ENCODE measurements at regions not wholly inside any gene's neighbourhood (a gene's known extent, or its start where the extent isn't known, plus 50 kb on each side); places are given as distances from the start of the nearest gene placed in this dataset.

DNA sequence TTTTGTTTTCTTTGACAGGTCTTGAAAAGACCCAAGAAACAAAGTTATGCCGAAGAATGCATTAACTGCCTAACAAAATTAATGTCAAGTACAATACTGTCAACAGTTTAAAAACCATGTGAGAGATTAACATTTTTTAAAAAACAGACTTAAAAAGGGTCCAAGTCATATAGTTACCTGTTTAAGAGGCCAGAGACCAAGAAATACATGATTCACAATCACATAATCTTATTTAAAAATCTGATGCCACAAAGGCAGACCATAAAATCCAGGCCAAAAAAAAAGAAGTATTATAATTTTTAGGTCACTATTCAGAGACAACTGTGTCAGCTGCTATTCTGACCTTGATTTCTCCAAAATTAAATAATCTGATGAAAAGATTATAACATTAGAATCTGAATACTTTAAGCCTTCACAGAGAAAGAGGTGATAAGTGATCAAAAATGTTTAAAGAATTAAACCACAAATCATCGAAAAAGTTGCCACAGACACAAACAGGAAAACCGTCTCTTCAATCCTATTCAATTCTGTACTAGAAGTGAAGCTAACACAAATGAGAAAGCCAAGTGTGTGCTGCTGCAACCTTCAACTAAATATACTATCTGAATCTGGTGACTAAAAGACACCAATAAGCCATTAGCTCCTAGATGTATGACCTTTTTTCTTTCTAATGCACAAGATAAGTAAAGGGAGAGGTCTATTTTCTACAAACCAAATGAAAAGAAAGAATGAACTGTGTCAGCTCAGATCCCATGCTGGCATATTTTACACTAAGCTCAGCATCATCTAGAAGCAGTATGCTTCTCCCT, 286.0 kb downstream of the ZEB2 start:
- Mint-ChIP-seq H3K27me3 (no peaks in the 10 kb centered on the region), H3K36me3 (ENCODE audit: insufficient read depth) (no peaks in the 10 kb centered on the region), H3K9me3 (no peaks in the 10 kb centered on the region), H3K4me1 (ENCODE audit: low read depth in 2 of 2) (peaks cover 50 to 75% of the 10 kb centered on the region in 2 donors), H3K27ac (peak overlapping the region; percentile 87 to 93), H3K4me3 (peak overlapping the region; percentile 62)
- DNase-seq = no peak
- ATAC-seq (replicated peaks) = peak; percentile 49

DNA sequence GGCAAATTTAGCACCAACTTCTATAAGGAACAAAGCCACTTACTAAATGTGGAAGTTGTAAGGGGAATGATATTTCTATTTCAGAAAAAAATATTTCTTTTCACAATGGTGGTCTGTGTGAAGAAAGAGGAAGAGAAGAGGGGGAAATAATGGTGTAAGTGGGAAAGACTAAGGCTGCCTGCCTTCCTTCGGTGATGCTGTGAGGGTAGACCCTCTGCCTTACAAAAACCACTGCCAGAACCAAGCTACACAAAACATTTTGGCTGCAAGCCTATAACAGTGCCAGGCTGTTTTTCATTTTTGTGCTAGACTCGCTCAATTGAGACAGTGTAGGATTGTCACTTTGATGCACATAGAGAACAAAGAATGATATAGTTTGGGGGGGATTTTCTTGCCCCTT, 286.6 kb downstream of the ZEB2 start:
- Mint-ChIP-seq H3K27me3 (no peaks in the 10 kb centered on the region), H3K4me1 (ENCODE audit: low read depth in 2 of 2) (peaks cover 45 to 69% of the 10 kb centered on the region in 2 donors), H3K4me3 (peak overlapping the region; percentile 47 to 62), H3K36me3 (ENCODE audit: insufficient read depth) (no peaks in the 10 kb centered on the region), H3K27ac (peak overlapping the region; percentile 87 to 93), H3K9me3 (no peaks in the 10 kb centered on the region)
- no peak for DNase-seq
- peak; percentile 33 for ATAC-seq (replicated peaks)

DNA sequence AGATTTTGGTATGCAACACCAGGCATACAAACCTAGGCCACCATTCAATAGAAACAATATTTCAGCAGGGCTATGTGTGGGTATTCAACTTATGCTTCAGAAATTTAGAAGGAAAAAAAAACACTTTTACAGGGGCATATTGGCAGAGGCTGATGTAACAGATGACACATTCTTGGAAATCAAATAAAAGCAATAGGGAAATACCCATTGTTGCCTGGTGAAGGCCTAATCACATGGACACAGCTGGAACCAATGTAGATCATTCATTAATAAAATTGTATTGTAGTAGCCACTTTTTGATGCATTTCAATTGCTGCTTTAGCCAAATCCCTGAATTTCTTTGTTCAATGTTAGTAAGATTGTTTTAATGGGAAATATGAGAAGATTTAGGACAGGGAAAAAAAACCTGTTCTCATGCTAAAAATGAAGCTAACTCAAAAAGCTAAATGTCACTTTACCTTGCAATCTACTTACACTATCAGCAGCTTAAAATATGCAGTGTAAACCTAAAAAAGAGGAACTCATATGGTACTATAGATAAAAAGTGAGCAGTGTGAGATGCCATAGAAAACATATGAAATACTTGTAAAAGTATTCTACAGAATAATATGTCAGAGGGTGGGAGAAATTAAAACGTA, 289.4 kb downstream of the ZEB2 start:
- H3K36me3 Mint-ChIP-seq (ENCODE audit: insufficient read depth) = no peaks in the 10 kb centered on the region
- peak overlapping the region in 1 of 2 donors; percentile 47 for H3K27ac Mint-ChIP-seq
- DNase-seq (no peak), ATAC-seq (replicated peaks) (no peak)
- H3K9me3 Mint-ChIP-seq = no peaks in the 10 kb centered on the region
- H3K4me3 Mint-ChIP-seq = peak overlapping the region in 1 of 2 donors; percentile 4
- H3K4me1 Mint-ChIP-seq (ENCODE audit: low read depth in 2 of 2) = peaks cover 39 to 52% of the 10 kb centered on the region in 2 donors
- H3K27me3 Mint-ChIP-seq = no peaks in the 10 kb centered on the region

DNA sequence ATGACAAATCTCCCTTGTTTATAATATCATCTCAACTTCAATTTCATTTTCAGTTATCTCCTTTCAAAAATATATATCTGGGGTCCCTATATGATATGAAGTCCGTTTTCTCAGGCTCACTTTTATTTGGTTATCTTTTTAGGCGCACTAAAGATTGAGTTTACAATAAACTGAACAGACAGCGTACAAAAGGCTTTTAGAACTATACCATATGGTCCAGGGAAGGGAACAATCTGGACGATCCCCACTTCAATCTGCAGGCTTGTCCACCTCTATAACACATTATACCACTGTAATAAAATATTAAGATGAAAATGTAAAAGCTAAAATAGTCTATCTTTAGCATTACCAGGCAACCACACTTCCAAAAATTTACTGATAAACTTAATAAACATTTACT, 289.9 kb downstream of the ZEB2 start:
- Mint-ChIP-seq H3K4me1 (ENCODE audit: low read depth in 2 of 2) (peaks cover 40 to 47% of the 10 kb centered on the region in 2 donors), H3K36me3 (ENCODE audit: insufficient read depth) (no peaks in the 10 kb centered on the region), H3K9me3 (no peaks in the 10 kb centered on the region), H3K4me3 (peak overlapping the region in 1 of 2 donors; percentile 4), H3K27me3 (no peaks in the 10 kb centered on the region), H3K27ac (peak overlapping the region in 1 of 2 donors; percentile 47)
- no peak for ATAC-seq (replicated peaks)
- no peak for DNase-seq

DNA sequence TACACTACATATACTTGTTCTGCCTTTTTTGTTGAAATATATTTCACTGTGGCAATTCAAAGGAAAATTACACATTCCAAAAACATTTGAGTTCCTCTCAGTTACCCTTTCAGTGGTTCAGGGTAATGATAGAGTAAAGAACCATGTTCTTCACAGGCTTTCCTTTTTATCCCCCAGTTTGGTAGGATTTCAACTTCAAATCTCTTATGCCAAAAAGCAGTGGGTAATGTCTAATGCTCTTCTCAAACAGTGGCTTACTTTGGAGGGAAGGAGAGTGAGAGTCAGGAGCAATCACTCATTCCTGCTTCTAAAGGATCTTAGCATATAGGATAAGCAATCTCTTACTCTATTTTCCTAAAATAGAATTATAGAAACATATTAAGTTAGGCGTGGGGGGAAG, 290.6 kb downstream of the ZEB2 start:
- H3K4me1 Mint-ChIP-seq (ENCODE audit: low read depth in 2 of 2) = peaks cover 33 to 39% of the 10 kb centered on the region in 2 donors
- ATAC-seq (replicated peaks) (no peak), DNase-seq (no peak)
- H3K9me3 Mint-ChIP-seq = no peaks in the 10 kb centered on the region
- peak overlapping the region in 1 of 2 donors; percentile 47 for H3K27ac Mint-ChIP-seq
- H3K27me3 Mint-ChIP-seq = no peaks in the 10 kb centered on the region
- H3K4me3 Mint-ChIP-seq = peak overlapping the region in 1 of 2 donors; percentile 10
- no peaks in the 10 kb centered on the region for H3K36me3 Mint-ChIP-seq (ENCODE audit: insufficient read depth)

DNA sequence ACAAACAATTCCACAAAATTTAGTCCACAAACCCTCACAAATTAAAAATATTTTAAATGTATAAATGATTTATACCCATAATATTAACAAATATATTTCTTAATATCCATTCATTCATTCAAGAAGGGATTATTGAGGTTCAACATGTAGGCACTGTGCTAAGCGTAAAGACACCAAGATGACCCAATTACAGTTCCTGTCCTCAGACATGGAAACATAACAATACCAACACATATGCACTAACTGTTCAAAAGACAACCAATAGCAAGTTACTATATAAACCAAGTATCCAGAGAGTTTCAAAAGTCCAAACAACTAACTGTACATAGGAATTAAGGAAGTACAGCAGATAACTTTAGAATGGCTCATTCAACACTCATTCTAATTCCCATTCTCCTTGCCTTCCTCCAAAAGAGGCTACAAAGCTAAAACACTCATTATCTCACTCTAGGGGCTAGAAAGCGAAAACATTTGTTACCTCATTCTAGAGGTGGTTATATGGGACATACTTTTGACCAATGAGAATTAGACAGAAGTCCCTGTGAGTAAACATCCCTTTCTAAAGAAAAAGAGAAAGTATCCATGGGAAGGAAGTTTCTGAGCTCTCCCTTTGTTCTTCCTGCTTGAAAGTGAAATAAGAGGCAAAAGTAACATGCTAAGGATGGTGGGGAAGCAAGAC, 292.4 kb downstream of the ZEB2 start:
- Mint-ChIP-seq H3K36me3 (ENCODE audit: insufficient read depth) (no peaks in the 10 kb centered on the region), H3K9me3 (no peaks in the 10 kb centered on the region), H3K4me3 (peak overlapping the region in 1 of 2 donors; percentile 21), H3K27me3 (no peaks in the 10 kb centered on the region), H3K4me1 (ENCODE audit: low read depth in 2 of 2) (peaks cover 18 to 22% of the 10 kb centered on the region in 2 donors), H3K27ac (peak overlapping the region; percentile 13 to 75)
- no peak for DNase-seq
- ATAC-seq (replicated peaks) = peak; percentile 81

- DNase-seq (no peak), ATAC-seq (replicated peaks) (peak; percentile 33)
- no peaks in the 10 kb centered on the region for H3K9me3 Mint-ChIP-seq
- H3K36me3 Mint-ChIP-seq (ENCODE audit: insufficient read depth) = no peaks in the 10 kb centered on the region
- H3K27me3 Mint-ChIP-seq = no peaks in the 10 kb centered on the region
- peak overlapping the region in 1 of 2 donors; percentile 6 for H3K27ac Mint-ChIP-seq
- peaks cover 10 to 13% of the 10 kb centered on the region in 2 donors for H3K4me1 Mint-ChIP-seq (ENCODE audit: low read depth in 2 of 2)
- H3K4me3 Mint-ChIP-seq = peak overlapping the region in 1 of 2 donors; percentile 29
These were observed 294.8 kb downstream of the ZEB2 start for GRCh38 chr2:144225076-144225475.

DNA sequence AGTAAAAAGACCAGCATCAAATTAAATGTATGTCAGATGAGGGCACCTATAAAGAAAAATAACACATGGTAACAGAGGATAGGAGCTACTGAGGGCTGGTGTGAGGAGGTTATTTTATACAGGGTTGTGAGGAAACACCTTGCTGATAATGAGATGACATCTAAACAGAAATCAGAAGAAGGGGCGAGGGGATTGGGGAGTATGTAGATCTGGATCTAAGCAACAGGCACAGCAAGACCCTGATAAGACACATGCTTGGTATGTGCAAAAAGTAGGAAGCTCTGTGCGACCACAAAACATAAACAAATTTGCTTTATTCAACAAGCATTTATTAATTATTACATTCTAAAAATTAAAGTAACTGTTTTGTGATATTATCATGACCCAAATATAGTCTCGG, 295.4 kb downstream of the ZEB2 start:
- Mint-ChIP-seq H3K4me1 (ENCODE audit: low read depth in 2 of 2) (peaks cover 7 to 13% of the 10 kb centered on the region in 2 donors), H3K9me3 (no peaks in the 10 kb centered on the region), H3K27me3 (no peaks in the 10 kb centered on the region), H3K36me3 (ENCODE audit: insufficient read depth) (no peaks in the 10 kb centered on the region), H3K27ac (no peak overlapping the region), H3K4me3 (no peak overlapping the region)
- ATAC-seq (replicated peaks) (no peak), DNase-seq (no peak)

- H3K36me3 Mint-ChIP-seq (ENCODE audit: insufficient read depth) = no peaks in the 10 kb centered on the region
- no peak overlapping the region for H3K27ac Mint-ChIP-seq
- peaks cover 6 to 11% of the 10 kb centered on the region in 2 donors for H3K4me1 Mint-ChIP-seq (ENCODE audit: low read depth in 2 of 2)
- no peak for DNase-seq
- H3K27me3 Mint-ChIP-seq = no peaks in the 10 kb centered on the region
- no peak overlapping the region for H3K4me3 Mint-ChIP-seq
- no peak for ATAC-seq (replicated peaks)
- H3K9me3 Mint-ChIP-seq = no peaks in the 10 kb centered on the region
These were observed 299.9 kb downstream of the ZEB2 start for GRCh38 chr2:144219979-144220378.

GRCh38 chr2:144217853-144218633, 301.9 kb downstream of the ZEB2 start:
- no peak for ATAC-seq (replicated peaks)

DNA sequence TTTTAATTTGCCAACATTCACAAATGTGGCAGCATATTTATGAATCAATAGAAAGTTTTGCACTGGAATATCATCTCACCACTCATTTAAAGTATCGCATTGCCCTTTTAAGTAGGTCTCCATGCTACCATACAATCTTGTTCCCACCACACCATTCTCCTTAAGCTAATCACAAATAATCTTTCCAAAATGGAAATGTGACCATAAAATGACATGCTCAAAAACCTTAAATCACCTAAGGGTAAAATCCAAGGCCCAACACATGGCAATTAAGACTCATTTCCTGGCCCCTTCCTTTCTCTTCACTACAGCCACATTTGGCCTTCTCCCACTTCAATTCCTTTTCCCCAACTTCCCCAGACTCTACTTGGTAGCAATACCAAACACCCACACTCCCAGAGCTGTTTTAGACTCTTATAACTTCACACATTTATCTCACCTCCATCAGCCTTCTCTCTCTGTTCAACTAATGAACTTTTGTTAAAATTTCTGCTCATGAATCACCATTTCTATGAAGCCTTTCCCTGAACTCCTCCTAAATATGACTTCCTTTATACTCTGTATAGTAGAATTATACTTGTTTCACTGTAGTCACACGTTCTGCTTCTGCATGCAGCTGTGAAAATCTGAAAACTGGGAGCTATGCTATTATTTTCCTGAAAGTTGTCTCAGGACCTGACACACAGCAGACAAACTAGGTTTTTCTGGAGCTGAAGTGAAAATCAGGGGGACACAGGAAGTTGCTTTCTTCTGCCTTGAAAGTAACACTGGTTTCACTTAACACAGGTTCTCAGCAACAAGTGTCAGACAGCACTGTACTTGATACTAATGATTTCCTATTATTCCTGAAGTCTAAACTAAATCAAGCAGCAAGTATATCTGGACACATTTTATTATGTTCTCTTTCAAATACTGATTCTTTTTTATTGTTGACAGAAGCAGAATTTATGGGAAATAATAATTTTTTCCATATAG, 303.9 kb downstream of the ZEB2 start:
- Mint-ChIP-seq H3K9me3 (no peaks in the 10 kb centered on the region), H3K27me3 (no peaks in the 10 kb centered on the region), H3K27ac (peak overlapping the region; percentile 15 to 74), H3K36me3 (ENCODE audit: insufficient read depth) (peaks cover 2% of the 10 kb centered on the region), H3K4me3 (peak overlapping the region in 1 of 2 donors; percentile 19), H3K4me1 (ENCODE audit: low read depth in 2 of 2) (peaks cover 17 to 27% of the 10 kb centered on the region in 2 donors)
- ATAC-seq (replicated peaks) = peak; percentile 84
- no peak for DNase-seq

More at GRCh38 chr2:144217853-144218633, 301.9 kb downstream of the ZEB2 start:
- Mint-ChIP-seq H3K27me3 (no peaks in the 10 kb centered on the region), H3K36me3 (ENCODE audit: insufficient read depth) (peaks cover 2% of the 10 kb centered on the region), H3K4me3 (no peak overlapping the region), H3K27ac (peak overlapping the region in 1 of 2 donors; percentile 33), H3K4me1 (ENCODE audit: low read depth in 2 of 2) (peaks cover 11 to 17% of the 10 kb centered on the region in 2 donors), H3K9me3 (no peaks in the 10 kb centered on the region)
- no peak for DNase-seq

- no peak overlapping the region for H3K27ac Mint-ChIP-seq
- H3K4me1 Mint-ChIP-seq (ENCODE audit: low read depth in 2 of 2) = peaks cover 20 to 27% of the 10 kb centered on the region in 2 donors
- no peaks in the 10 kb centered on the region for H3K27me3 Mint-ChIP-seq
- H3K4me3 Mint-ChIP-seq = no peak overlapping the region
- DNase-seq (no peak), ATAC-seq (replicated peaks) (no peak)
- H3K36me3 Mint-ChIP-seq (ENCODE audit: insufficient read depth) = peaks cover 2% of the 10 kb centered on the region
- no peaks in the 10 kb centered on the region for H3K9me3 Mint-ChIP-seq
These were observed 304.7 kb downstream of the ZEB2 start for GRCh38 chr2:144215207-144215606.

Measured in effector memory CD8-positive, alpha-beta T cell (primary cell).